LNCaP clone FGC (cell line): ENCODE measurements at regions not wholly inside any gene's neighbourhood (a gene's known extent, or its start where the extent isn't known, plus 50 kb on each side); places are given as distances from the start of the nearest gene placed in this dataset.

Experiments used
- DNase-seq: peaks from one replicate; pipeline ENCODE4 v3.0.0-alpha.2; 2011; ENCODE audit warnings: low read depth
- H3K4me3 ChIP-seq: 2 replicates; pipeline ENCODE4 v1.5.1; 2011; ENCODE audit warnings: mild to moderate bottlenecking, low read depth, low read length, control low read depth
- CTCF ChIP-seq: IDR thresholded peaks from 2 replicates; pipeline ENCODE4 v1.5.1; 2012; ENCODE audit warnings: mild to moderate bottlenecking; ENCODE audit not compliant: control insufficient read depth, insufficient read depth; ENCODE audit errors: extremely low read depth

- TF ChIP-seq CTCF: no peak
- H3K4me3 ChIP-seq: no peak overlapping the region
Measured at GRCh38 chr10:44591911-44592310, 207.0 kb upstream of the CXCL12 start.

GRCh38 chr10:44593952-44594351 is 209.1 kb upstream of the CXCL12 start:
- no peak overlapping the region for H3K4me3 ChIP-seq
- DNase-seq: no peak
- TF ChIP-seq CTCF: no peak

More at GRCh38 chr10:44591911-44592310, 207.0 kb upstream of the CXCL12 start:
- no peak for DNase-seq

- no peak overlapping the region for H3K4me3 ChIP-seq
- no peak for DNase-seq
- no peak for TF ChIP-seq CTCF
Measured at GRCh38 chr10:44607116-44607515, 222.2 kb upstream of the CXCL12 start.

- no peak overlapping the region for H3K4me3 ChIP-seq
- no peak for DNase-seq
- TF ChIP-seq CTCF: no peak
Measured at GRCh38 chr10:44618910-44619309, 234.0 kb upstream of the CXCL12 start.

- no peak for DNase-seq
- no peak overlapping the region for H3K4me3 ChIP-seq
- no peak for TF ChIP-seq CTCF
Measured at GRCh38 chr10:44619521-44619920, 234.6 kb upstream of the CXCL12 start.

GRCh38 chr10:44619975-44620374 is 235.1 kb upstream of the CXCL12 start:
- no peak for TF ChIP-seq CTCF
- H3K4me3 ChIP-seq: no peak overlapping the region
- DNase-seq: no peak

GRCh38 chr10:44627591-44628354 is 242.9 kb upstream of the CXCL12 start:
- TF ChIP-seq CTCF: 0 out of 2 replicates have a peak, but pooled peaks have one; percentile 1
- H3K4me3 ChIP-seq: no peak overlapping the region
- no peak for DNase-seq
